ENCODE measurements at regions not wholly inside any gene's neighbourhood (a gene's known extent, or its start where the extent isn't known, plus 50 kb on each side); places are given as distances from the start of the nearest gene placed in this dataset.

DNA sequence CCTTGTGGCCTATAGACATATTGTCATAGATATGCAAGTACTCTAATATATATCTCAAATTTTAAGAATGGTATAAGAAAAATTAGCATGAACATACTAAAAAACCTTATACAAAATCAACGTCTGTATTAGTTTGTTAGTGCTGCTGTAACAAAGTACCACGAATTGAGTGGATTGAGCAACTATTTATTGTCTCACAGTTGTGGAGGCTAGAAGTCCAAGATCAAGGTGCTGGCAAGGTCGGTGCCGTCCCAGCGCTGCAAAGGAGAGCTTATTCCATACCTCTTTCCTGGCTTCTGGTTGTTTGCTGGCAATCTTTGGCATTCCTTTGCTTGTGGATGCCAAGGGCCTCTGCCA, 317.6 kb upstream of the FERMT1 start:
- H3K27me3 ChIP-seq (ENCODE audit: control insufficient read depth, insufficient read depth, low read length) = no peaks in the 10 kb centered on the region
- TF ChIP-seq, protein P1, sequence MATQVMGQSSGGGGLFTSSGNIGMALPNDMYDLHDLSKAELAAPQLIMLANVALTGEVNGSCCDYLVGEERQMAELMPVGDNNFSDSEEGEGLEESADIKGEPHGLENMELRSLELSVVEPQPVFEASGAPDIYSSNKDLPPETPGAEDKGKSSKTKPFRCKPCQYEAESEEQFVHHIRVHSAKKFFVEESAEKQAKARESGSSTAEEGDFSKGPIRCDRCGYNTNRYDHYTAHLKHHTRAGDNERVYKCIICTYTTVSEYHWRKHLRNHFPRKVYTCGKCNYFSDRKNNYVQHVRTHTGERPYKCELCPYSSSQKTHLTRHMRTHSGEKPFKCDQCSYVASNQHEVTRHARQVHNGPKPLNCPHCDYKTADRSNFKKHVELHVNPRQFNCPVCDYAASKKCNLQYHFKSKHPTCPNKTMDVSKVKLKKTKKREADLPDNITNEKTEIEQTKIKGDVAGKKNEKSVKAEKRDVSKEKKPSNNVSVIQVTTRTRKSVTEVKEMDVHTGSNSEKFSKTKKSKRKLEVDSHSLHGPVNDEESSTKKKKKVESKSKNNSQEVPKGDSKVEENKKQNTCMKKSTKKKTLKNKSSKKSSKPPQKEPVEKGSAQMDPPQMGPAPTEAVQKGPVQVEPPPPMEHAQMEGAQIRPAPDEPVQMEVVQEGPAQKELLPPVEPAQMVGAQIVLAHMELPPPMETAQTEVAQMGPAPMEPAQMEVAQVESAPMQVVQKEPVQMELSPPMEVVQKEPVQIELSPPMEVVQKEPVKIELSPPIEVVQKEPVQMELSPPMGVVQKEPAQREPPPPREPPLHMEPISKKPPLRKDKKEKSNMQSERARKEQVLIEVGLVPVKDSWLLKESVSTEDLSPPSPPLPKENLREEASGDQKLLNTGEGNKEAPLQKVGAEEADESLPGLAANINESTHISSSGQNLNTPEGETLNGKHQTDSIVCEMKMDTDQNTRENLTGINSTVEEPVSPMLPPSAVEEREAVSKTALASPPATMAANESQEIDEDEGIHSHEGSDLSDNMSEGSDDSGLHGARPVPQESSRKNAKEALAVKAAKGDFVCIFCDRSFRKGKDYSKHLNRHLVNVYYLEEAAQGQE (IDR thresholded peaks at IDR 0.05; ENCODE audit: insufficient read depth in 1 of 2, low read depth in 2 of 2, low read length in 1 of 2) = no peak
- no peak for TF ChIP-seq TCF7L2 (IDR thresholded peaks at IDR 0.05; ENCODE audit: low read depth, low read length)
- TF ChIP-seq SIN3A (IDR thresholded peaks at IDR 0.05; ENCODE audit: borderline replicate concordance, insufficient read depth, low read depth, low read length) = no peak
- TF ChIP-seq, protein P2, sequence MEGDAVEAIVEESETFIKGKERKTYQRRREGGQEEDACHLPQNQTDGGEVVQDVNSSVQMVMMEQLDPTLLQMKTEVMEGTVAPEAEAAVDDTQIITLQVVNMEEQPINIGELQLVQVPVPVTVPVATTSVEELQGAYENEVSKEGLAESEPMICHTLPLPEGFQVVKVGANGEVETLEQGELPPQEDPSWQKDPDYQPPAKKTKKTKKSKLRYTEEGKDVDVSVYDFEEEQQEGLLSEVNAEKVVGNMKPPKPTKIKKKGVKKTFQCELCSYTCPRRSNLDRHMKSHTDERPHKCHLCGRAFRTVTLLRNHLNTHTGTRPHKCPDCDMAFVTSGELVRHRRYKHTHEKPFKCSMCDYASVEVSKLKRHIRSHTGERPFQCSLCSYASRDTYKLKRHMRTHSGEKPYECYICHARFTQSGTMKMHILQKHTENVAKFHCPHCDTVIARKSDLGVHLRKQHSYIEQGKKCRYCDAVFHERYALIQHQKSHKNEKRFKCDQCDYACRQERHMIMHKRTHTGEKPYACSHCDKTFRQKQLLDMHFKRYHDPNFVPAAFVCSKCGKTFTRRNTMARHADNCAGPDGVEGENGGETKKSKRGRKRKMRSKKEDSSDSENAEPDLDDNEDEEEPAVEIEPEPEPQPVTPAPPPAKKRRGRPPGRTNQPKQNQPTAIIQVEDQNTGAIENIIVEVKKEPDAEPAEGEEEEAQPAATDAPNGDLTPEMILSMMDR (IDR thresholded peaks at IDR 0.05) = no peak
- no peak for TF ChIP-seq POLR2AphosphoS5 (IDR thresholded peaks at IDR 0.05; ENCODE audit: low read depth, low read length)
- H3K9me3 ChIP-seq (ENCODE audit: control insufficient read depth, insufficient read depth, low read depth, low read length) = no peaks in the 10 kb centered on the region; the same call in 1 of the 2 replicates
- no peak overlapping the region for H3K27ac ChIP-seq (ENCODE audit: low read length)
- ATAC-seq (no peak), DNase-seq (ENCODE audit: low read depth, low spot score) (no peak)
- ChIA-PET CTCF (no interaction called here), POLR2A (no interaction called here)
- in situ Hi-C loops (cut with HindIII; ENCODE audit: low pct_unique_long_range_greater_than_20kb, low sequenced_read_pairs) = no loop called here
- H3K36me3 ChIP-seq (ENCODE audit: control insufficient read depth, insufficient read depth, low read length) = no peaks in the 10 kb centered on the region
- BruUV-seq (replicated peaks) = no TSS peak
- no peak overlapping the region for H3K4me3 ChIP-seq (ENCODE audit: low read depth in 2 of 2, low read length in 2 of 2)
- no peaks in the 10 kb centered on the region for H3K4me1 ChIP-seq (ENCODE audit: control insufficient read depth, insufficient read depth, low read length)
- intact Hi-C loops (cut with micrococcal nuclease; ENCODE audit: unreplicated experiment) = no loop called here

DNA sequence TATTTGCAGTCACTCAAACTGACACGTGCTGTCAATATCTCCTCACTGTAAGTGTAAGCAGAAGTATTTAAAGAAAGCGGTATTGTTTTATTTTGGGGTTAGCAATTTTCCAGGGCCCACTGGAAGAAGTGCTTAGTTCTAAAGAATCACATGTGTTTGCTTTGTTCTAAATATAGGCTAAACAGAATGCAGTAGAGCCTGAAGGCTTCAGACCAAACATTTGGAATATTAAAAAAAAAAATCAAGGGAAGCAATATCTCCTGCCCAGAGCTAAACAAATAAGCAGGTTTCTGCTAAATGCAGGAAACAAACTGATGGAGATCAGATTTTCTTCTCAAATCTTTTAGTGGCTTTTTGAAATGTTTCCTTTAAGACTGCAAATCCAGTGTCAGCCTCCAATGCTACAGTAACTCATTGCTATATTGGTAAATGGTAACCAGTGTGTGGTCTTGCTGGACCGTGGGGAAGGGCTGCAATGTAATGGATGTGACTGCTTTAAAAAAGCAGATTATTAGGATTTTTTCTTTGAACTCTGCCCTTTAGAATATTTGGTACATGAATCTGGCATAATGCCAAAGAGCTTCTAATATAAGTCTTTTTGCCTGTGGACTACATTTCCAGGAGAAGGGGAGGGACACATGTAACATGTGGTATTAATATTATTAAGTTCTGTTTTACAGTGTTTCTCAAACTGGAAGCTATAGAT, 317.1 kb upstream of the FERMT1 start:
- in situ Hi-C loops (cut with HindIII; ENCODE audit: low pct_unique_long_range_greater_than_20kb, low sequenced_read_pairs) = no loop called here
- no peak overlapping the region for H3K4me3 ChIP-seq (ENCODE audit: low read depth in 2 of 2, low read length in 2 of 2)
- H3K4me1 ChIP-seq (ENCODE audit: control insufficient read depth, insufficient read depth, low read length) = no peaks in the 10 kb centered on the region
- intact Hi-C loops (cut with micrococcal nuclease; ENCODE audit: unreplicated experiment) = no loop called here
- TF ChIP-seq, protein P2 (IDR thresholded peaks at IDR 0.05) = no peak
- TF ChIP-seq POLR2AphosphoS5 (IDR thresholded peaks at IDR 0.05; ENCODE audit: low read depth, low read length) = no peak
- TF ChIP-seq TCF7L2 (IDR thresholded peaks at IDR 0.05; ENCODE audit: low read depth, low read length) = no peak
- no peak for TF ChIP-seq SIN3A (IDR thresholded peaks at IDR 0.05; ENCODE audit: borderline replicate concordance, insufficient read depth, low read depth, low read length)
- TF ChIP-seq, protein P1 (IDR thresholded peaks at IDR 0.05; ENCODE audit: insufficient read depth in 1 of 2, low read depth in 2 of 2, low read length in 1 of 2) = no peak
- DNase-seq (ENCODE audit: low read depth, low spot score) = no peak
- H3K36me3 ChIP-seq (ENCODE audit: control insufficient read depth, insufficient read depth, low read length) = no peaks in the 10 kb centered on the region
- ChIA-PET POLR2A (no interaction called here), CTCF (no interaction called here)
- no peaks in the 10 kb centered on the region for H3K27me3 ChIP-seq (ENCODE audit: control insufficient read depth, insufficient read depth, low read length)
- ATAC-seq = no peak
- H3K9me3 ChIP-seq (ENCODE audit: control insufficient read depth, insufficient read depth, low read depth, low read length) = no peaks in the 10 kb centered on the region; the same call in 1 of the 2 replicates
- no TSS peak for BruUV-seq (replicated peaks)
- no peak overlapping the region for H3K27ac ChIP-seq (ENCODE audit: low read length)
